OCI-M1 (cell line): ENCODE measurements at regions not wholly inside any gene's neighbourhood (a gene's known extent, or its start where the extent isn't known, plus 50 kb on each side); places are given as distances from the start of the nearest gene placed in this dataset.

ENCODE experiments used
- DNase-seq: peaks from one replicate; lab custom pipeline; 2025; lab: John Stamatoyannopoulos, UW

GRCh38 chr2:19138264-19138825 lies 220.1 kb downstream of the OSR1 start:
- no peak for DNase-seq

- no peak for DNase-seq
Observed at GRCh38 chr2:19137433-19137832, 221.0 kb downstream of the OSR1 start.

GRCh38 chr2:19132967-19133366 lies 225.5 kb downstream of the OSR1 start:
- no peak for DNase-seq

- no peak for DNase-seq
Observed at GRCh38 chr2:19131871-19132270, 226.6 kb downstream of the OSR1 start.

- DNase-seq: no peak
Observed at GRCh38 chr2:19128148-19128547, 230.3 kb downstream of the OSR1 start.

GRCh38 chr2:19127616-19128015 lies 230.8 kb downstream of the OSR1 start:
- DNase-seq: no peak

- DNase-seq: no peak
Observed at GRCh38 chr2:19125901-19126680, 232.3 kb downstream of the OSR1 start.

GRCh38 chr2:19124135-19124534 lies 234.3 kb downstream of the OSR1 start:
- DNase-seq: no peak

- no peak for DNase-seq
Observed at GRCh38 chr2:19123556-19123955, 234.9 kb downstream of the OSR1 start.

GRCh38 chr2:19122220-19122619 lies 236.2 kb downstream of the OSR1 start:
- DNase-seq: no peak

GRCh38 chr2:19120941-19121750 lies 237.3 kb downstream of the OSR1 start:
- peak; percentile 6 for DNase-seq

- no peak for DNase-seq
Observed at GRCh38 chr2:19120181-19120580, 238.2 kb downstream of the OSR1 start.

- DNase-seq: no peak
Observed at GRCh38 chr2:19119326-19120001, 239.0 kb downstream of the OSR1 start.

GRCh38 chr2:19116918-19117317 lies 241.5 kb downstream of the OSR1 start:
- no peak for DNase-seq

GRCh38 chr2:19114754-19115231 lies 243.6 kb downstream of the OSR1 start:
- no peak for DNase-seq

- DNase-seq: no peak
Observed at GRCh38 chr2:19114126-19114525, 244.3 kb downstream of the OSR1 start.

GRCh38 chr2:19111354-19111753 lies 247.1 kb downstream of the OSR1 start:
- no peak for DNase-seq

GRCh38 chr2:19109518-19109917 lies 248.9 kb downstream of the OSR1 start:
- DNase-seq: no peak

- DNase-seq: no peak
Observed at GRCh38 chr2:19106376-19106775, 252.0 kb downstream of the OSR1 start.

GRCh38 chr2:19104503-19104902 lies 253.9 kb downstream of the OSR1 start:
- DNase-seq: no peak

GRCh38 chr2:19102696-19103423 lies 255.6 kb downstream of the OSR1 start:
- DNase-seq: no peak

GRCh38 chr2:19101968-19102367 lies 256.5 kb downstream of the OSR1 start:
- no peak for DNase-seq
